ENCODE measurements at regions not wholly inside any gene's neighbourhood (a gene's known extent, or its start where the extent isn't known, plus 50 kb on each side); places are given as distances from the start of the nearest gene placed in this dataset.

DNA sequence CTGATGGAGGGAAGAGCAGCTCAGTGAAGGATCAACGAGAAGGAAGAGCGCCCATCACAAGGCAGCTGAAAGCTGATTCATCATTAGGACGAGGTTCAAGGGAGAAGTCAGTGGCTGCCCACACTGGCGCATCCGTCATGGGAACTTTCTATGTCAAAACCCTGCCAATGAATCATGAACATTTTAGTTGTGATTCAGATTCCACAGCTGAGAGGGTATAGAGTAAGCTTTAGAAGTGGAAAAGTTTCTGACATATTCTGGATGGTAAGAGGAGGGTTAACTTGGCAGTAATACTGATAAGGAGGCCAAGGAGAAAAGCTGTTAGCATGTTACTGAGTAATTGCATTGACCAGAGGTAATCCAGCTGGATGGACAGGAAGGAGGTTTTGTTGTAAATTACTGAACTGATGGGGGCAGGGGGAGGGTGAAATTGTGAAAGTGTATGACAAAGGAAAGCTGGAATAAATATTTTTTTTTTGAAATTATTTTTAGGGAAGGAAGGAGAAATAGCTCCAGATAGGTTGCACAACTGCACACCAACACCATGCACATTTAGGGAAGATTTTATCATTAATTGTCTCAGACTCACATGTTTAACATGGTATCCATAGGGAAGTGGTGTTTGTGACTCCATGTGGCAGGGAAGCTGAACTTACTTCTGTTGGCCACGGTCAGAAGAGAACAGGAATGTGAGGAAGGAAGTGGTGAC lies 78.3 kb upstream of the NRP1 start:
- H3K4me3 ChIP-seq: no peak overlapping the region
- no peaks in the 10 kb centered on the region for H3K27me3 ChIP-seq
- peak overlapping the region in 1 of 2 donors; percentile 59 for H3K27ac ChIP-seq
- no peaks in the 10 kb centered on the region for H3K4me1 ChIP-seq
- H3K9me3 ChIP-seq: no peaks in the 10 kb centered on the region
- H3K36me3 ChIP-seq: no peaks in the 10 kb centered on the region
- intact Hi-C loops (cut with DNase I; ENCODE audit: low total_unique reads): no loop called here
- DNase-seq: peak; percentile 49 to 51
- TF ChIP-seq CTCF (IDR thresholded peaks at IDR 0.05) (no peak), POLR2A (IDR thresholded peaks at IDR 0.05) (no peak)

GRCh38 chr10:33412241-33412640 lies 77.8 kb upstream of the NRP1 start:
- no peak for DNase-seq
- H3K27me3 ChIP-seq: no peaks in the 10 kb centered on the region
- no peak overlapping the region for H3K4me3 ChIP-seq
- no peaks in the 10 kb centered on the region for H3K9me3 ChIP-seq
- H3K36me3 ChIP-seq: no peaks in the 10 kb centered on the region
- H3K4me1 ChIP-seq: no peaks in the 10 kb centered on the region
- H3K27ac ChIP-seq: peak overlapping the region in 1 of 2 donors; percentile 59
- TF ChIP-seq POLR2A (IDR thresholded peaks at IDR 0.05): no peak
- no peak for TF ChIP-seq CTCF (IDR thresholded peaks at IDR 0.05)
- intact Hi-C loops (cut with DNase I; ENCODE audit: low total_unique reads): no loop called here

GRCh38 chr10:33410860-33411234 lies 76.4 kb upstream of the NRP1 start:
- no peaks in the 10 kb centered on the region for H3K27me3 ChIP-seq
- H3K27ac ChIP-seq: no peak overlapping the region
- TF ChIP-seq POLR2A (IDR thresholded peaks at IDR 0.05) (no peak), CTCF (IDR thresholded peaks at IDR 0.05) (no peak)
- peak in 1 of 2 donors; percentile 30 for DNase-seq
- intact Hi-C loops (cut with DNase I; ENCODE audit: low total_unique reads): no loop called here
- H3K4me3 ChIP-seq: no peak overlapping the region
- no peaks in the 10 kb centered on the region for H3K36me3 ChIP-seq
- H3K9me3 ChIP-seq: no peaks in the 10 kb centered on the region
- no peaks in the 10 kb centered on the region for H3K4me1 ChIP-seq

DNA sequence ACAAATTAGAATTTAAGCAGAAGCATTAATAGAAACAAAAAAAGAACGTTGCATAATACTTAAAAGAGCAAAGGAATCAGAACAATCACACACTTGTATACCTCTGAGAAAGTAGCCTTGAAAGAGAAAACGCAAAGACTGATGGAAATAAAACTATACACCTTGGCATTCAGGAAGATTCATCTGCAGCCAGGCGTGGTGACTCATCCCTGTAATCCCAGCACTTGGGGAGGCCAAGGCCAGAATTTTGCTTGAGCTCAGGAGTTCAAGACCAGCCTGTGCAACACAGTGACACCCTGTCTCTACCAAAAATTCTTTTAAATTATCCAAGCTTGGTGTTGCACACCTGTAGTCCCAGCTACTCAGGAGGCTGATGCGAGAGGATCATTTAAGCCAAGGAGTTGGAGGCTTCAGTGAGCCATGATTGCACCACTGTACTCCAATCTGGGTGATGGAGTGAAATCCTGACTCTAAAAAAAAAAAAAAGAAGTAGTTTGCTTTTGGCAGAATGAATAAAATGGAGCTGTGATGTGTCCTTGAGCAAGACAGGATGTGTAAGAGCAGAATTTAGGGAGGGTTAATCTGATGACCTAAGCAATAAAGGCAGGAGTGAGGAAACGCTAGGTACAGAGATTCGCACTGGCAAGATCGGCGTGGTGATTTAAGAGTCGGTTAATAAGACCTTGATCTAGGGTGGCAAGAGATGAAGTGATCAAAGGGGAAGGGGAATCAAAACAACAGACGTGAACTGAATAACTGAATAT lies 75.8 kb upstream of the NRP1 start:
- no peak for TF ChIP-seq POLR2A (IDR thresholded peaks at IDR 0.05)
- TF ChIP-seq CTCF (IDR thresholded peaks at IDR 0.05): no peak
- no peaks in the 10 kb centered on the region for H3K9me3 ChIP-seq
- intact Hi-C loops (cut with DNase I; ENCODE audit: low total_unique reads): no loop called here
- no peak overlapping the region for H3K27ac ChIP-seq
- H3K36me3 ChIP-seq: no peaks in the 10 kb centered on the region
- no peak for DNase-seq
- no peak overlapping the region for H3K4me3 ChIP-seq
- H3K4me1 ChIP-seq: no peaks in the 10 kb centered on the region
- no peaks in the 10 kb centered on the region for H3K27me3 ChIP-seq

DNA sequence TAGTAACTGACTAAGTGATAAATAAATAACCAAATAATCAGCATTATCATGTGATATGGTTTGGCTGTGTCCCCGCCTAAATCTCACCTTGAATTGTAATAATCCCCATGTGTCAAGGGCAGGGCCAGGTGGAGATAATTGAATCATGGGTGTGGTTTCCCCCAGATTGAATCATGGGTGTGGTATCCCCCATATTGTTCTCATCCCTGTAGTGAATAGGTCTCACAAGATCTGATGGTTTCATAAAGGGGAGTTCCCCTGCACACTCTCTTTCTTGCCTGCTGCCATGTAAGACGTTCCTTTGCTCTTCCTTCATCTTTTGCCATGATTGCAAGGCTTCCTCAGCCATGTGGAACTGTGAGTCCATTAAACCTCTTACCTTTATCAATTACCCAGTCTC lies 72.1 kb upstream of the NRP1 start:
- Histone ChIP-seq H3K27ac (no peak overlapping the region), H3K4me1 (no peaks in the 10 kb centered on the region), H3K36me3 (no peaks in the 10 kb centered on the region), H3K9me3 (no peaks in the 10 kb centered on the region), H3K27me3 (no peaks in the 10 kb centered on the region), H3K4me3 (no peak overlapping the region)
- intact Hi-C loops (cut with DNase I; ENCODE audit: low total_unique reads): no loop called here
- no peak for TF ChIP-seq POLR2A (IDR thresholded peaks at IDR 0.05)
- TF ChIP-seq CTCF (IDR thresholded peaks at IDR 0.05): no peak
- no peak for DNase-seq

Measured in uterus (tissue), 3 donors.